Activated T-cell treated with anti-CD3 and anti-CD28 coated beads, Interleukin-2, amount 50 U/mL, for 48 hours (primary cell): ENCODE measurements at regions not wholly inside any gene's neighbourhood (a gene's known extent, or its start where the extent isn't known, plus 50 kb on each side); places are given as distances from the start of the nearest gene placed in this dataset.

Source experiments
- DNase-seq, 2 experiments: peaks; one replicate each; pipeline ENCODE4 v3.0.0-alpha.2; 2020

DNA sequence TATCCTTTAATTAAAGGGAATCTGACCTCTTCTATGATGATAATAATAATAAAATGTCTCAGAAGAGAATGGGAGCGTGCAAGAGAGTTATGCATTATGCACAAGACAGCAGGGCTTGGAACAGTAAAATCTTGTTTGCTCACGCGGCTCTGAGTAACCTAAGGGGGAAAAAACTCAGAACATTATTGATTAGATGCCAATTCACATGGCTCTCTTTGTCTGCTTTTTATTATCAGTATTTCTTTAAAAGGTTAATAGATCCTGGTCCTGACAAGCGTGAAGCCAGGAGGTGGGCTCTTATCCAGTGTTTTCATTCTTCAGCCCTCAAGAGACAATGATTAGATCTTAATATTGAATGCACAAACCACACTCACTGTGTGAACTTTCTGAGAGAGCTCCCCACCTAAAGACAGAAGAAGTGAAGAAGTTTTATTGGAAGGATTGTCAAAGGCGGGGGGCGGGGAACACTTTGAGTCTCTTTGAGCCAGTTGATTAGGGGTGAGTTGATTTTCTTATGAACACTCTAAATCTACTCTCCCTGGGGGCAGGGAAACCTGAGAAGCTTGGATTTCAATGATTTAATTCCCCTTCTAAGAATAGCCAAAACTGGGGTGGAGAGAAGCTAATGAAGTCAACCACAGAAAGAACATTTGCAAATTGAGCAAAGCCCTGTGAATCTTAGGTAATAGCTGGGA lies 127.5 kb upstream of the CTAGE1 start:
- DNase-seq, result no peak

DNA sequence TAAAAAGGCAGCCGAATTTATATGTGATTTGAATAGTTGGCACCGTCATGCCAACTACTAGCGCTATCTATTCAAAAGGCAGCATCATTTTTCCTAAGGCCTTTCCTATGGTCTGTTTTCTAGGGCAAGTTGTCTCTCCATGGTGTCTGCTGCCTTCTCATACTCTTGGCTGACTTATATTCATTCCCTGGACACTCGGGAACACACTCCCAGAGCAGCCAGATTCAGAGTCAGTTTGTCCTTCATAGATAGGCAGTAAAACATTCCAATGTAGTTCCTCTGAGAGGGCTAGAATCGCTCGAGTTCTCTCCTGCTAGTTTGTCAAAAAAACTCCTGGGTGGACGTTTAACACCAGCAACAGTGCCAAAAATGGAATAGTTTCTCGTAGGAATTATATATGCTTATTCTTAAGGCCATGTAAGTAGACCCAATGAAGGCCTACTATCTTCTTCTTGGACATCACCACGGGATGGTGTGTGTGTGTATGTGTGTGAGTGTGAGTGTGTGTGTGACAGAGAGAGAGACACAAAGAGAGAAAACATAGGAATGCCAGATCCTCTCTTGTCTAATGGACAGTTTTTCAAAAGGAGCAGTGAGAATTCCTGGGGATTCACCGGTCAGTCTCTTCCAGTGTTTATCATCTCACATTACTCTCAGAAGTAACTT lies 129.3 kb upstream of the CTAGE1 start:
- no peak for DNase-seq

DNA sequence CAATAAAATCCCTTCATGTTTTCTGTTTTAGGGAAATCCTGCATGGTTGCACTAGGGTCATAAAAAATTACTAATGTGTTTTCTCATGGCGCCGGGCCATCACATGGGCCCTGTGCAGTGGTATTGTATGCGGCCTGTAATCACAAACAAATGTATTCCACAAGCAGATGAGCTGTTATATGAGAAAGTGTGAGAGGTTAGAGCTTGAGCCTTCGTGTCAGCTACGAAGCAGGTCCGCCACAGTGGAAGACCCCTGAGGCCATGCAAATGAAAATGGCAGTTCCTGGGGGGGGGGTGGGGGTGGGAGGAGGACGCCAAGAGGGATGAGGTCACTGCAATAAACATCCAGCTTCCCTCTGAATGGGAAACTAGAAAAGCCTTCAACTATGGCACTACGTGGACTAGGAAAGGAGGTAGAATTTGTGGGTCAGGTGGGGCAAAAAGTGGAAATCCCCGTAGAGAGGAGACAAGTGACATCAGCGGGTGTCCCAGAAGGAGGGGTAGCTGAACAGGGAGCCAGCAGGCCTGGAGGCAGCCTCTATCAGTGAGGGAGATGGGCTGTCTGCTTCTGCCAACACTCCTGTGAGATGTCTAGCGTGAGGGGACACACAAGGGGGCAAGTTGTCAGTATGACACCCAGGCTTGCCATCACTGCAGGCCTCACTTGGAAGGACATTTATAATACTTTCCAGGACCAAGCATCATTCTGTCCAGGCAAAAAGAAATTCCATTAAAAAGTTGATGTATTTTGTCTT lies 130.3 kb upstream of the CTAGE1 start:
- no peak for DNase-seq

DNA sequence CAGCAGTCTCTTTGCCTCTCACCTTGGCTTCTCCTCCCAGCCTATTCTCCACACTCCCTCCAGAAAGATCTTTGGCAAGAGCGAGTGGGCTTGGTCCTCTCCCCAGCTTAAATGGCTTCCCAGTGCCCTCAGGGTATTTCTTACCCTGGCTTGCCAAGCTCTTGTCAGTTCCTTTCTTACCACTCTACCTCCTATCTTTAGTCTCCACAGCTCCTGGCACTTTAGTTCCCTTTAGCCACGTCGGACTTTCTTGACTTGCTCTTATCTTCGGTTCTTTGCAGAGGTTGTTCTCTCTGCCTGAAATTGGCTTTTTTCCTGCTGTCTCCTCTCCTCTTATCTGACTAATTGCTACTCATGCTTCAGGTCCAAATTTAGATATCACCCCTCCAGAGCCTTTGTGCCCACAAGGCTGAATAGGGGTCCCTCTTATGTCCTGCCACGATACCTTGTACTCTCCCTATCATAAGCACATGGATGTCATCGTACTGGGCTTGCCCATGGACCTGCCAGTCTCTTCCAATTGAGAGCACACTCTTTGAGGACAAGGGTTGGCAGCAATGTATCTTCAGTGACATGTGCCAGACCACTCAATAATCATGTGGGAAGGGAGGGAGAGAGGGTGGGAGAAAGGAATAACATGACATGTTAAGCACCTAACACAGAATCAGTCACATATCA lies 131.7 kb upstream of the CTAGE1 start:
- no peak for DNase-seq

DNA sequence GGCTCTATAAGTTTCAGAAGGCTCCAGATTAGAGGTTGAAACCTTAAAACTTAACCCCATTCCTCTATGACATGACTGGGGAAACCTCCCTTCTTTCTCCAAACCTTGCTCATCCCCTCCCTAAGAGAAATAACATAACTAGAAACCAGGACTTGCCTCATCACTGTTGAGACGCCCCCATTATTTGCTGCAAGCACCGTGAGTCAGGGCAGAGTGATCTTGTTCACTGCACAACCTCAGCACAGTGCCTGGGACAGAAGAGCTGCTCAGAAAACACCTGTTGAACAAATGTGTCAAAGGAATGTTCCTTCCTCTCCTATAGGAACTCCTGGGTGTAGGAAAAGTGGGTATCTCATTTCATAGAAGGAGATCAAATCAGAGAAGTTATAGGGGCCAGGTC lies 132.7 kb upstream of the CTAGE1 start:
- no peak for DNase-seq

DNA sequence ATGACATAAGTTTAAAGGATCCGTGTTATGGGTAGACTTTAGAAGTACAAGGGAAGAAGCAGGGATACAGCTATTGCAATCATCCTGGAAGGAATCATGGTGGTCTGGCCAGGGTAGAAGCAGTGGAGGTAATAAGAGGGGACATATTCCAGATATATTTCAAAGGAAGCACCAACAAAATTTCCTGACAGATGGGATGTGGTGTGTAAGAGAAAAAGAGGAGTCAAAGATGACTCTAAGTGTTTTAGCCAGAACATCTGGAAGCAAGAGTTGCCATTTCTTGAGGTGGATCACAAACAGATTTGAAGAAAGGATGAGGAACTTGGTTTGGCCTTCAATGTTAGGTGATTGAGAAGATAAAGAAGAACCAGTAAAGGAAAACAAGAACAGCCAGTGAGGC lies 133.1 kb upstream of the CTAGE1 start:
- DNase-seq, result no peak

DNA sequence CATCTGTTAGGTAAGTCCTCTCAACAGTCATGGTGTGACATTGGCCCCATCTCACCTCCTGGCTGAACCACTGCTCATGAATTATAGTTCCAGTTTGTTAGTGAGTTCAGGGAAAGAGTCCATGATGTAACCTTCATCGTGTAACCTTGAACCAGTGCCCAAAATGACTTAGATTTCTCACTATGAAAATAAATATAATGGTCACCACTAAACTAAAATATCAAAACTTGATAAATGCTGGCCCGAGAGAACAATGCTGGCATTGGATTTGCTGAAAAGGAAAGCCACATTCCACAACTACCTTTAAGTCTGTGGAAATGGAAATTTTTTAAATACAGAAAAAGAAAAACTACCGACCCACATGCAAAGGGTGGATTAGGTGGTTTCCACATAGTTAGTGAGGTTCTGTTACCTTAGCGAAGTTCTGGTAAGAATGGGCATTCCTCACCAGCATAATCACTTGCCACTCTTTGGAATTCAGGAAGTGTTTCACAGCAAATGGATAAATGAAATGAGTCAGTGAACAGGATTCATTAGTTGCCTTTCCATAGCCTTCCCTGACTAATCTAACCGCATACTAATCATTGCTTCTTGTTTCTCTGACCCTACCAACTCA lies 133.9 kb upstream of the CTAGE1 start:
- DNase-seq, result no peak

DNA sequence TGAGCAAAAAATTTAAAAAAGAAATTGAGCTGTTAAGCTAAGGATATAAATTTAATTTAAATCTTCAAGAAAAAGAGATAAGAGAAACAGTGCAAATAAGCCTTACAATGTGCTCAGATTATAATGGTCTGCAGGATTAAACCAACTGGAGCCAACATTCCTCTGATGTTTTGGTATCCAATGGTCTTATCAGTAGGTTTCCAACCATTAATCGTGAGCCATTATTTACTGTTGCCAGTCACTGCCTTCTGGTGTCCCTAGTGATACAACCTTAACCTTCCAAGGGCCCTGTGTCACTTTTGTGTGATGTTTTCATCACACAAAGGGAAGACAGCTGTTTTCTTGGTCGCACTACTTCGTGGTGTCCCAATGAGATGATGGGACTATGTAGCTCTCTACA lies 134.5 kb upstream of the CTAGE1 start:
- no peak for DNase-seq

DNA sequence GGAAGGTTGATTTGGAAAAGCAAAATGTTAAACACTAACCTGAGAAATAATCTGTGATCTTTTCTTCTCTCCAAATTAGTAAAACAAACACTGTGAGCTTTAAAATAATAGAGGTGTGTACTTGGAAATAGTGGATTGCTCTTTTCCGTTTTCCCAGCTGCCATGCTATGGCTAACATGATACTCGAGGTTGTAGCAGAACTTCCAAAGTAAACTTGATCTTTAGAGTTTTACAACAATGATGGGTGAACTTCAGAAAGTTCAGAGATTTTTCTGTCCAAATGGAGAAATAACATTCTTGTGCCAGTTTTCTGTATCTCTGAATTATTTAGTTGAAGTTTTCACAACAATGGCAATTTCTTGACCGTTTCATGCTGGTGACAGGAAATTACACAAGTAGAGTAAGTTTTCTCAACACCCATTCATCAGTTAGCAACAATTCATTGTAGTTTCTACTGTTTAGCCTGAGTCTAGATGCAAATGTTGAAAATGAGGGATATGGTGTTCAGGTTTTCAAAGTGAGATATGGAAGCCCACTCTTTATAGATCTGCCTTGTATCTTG lies 135.3 kb upstream of the CTAGE1 start:
- DNase-seq, result no peak

DNA sequence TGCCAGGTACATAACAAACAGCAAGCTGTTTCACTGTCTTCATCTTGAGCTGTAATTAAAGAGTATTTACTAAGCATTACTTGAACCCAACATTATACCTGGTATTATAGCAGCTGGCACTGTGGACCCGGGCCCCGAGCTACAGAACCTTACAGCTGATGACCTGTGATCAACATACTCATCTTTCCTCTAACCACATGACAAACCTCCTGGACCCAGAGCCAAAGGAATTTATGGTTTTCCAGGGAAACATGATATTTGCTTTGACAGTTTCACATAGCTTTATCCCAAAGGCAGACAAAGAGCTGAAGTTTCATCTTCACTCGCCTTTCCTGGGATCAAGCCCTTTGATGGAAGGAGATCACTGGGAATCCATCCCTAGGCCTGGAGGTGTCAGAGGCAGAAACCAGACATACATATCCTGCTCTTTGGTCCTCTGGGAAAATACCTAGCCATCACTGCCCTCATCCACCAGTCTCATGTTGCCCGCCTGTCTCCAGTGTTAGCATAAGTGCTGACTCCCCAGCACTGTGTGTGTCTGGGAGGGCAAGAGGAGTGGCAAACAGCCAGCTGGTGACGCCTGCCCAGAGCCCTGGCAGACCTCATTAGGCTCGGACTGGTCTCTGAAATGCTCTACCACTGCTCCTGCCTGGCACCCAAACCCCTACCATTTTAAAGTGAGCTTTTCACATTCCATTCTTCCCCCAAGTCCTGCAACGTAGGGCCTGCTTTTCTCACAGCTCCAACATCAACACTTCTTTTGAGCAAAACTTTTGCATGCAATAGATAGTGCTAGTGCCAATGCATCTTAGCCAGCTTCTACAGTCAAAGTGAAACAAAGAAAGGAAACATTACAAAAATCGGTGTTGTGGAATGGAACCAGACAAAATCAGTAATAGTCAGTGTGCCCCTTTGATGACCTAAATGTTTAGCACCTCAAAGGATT lies 138.8 kb upstream of the CTAGE1 start:
- DNase-seq, result no peak

DNA sequence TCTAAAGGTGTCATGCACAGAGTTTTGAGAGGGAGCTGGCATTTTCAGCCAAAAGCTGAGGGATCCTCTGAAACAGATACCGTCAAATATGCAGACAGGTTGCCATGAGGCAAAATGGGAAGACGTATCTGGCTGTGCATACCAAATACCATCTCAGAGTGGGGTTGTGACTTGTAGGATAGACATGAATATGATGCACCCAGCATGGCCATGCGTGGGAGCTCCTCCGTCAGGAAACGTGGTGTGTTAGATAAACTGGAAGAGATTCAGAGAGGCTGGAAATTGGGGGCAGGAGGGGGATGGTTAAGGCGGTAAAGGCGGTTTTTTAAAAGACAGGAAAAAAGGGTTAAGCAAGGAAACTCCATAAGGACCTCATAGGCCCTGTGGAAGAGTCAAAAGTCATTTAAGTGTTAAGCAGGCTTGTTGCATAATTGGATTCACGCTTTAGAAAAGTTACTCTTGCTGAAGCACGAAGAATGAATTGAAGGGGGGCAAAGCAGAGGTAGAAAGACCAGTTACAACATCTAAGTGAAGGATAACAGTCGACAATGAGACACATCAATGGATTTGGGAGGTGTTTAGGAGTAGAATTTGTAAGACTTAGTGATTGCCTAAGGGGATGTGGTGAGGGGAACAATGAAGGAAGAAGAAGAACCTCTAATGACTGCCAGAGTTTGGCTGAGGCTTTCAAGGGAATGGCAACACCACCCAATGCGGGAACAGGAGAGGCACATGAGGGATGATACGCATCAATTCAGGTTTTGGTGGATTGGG lies 139.6 kb upstream of the CTAGE1 start:
- no peak for DNase-seq

DNA sequence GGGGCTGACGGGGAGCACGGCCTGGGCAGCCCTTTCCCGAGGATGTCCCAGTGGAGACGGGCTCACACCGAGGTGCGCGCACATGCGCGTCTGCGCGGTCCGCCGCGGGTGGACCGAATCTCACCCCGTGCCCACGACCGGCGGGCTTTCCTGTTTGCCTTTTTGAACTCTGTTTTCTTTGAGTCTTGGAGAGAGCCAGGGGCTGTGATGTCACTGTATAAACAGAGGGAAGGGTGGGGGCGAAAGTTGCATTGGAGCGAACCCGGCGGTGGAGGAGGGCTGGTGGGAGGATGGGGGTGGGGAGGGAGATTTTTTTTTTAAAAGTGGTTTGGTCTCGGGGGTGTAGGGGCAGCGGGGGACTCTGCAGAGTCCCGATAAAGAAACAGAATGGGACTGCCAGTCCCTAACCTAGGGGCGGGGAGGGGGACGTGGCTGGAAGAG lies 141.2 kb upstream of the CTAGE1 start:
- DNase-seq, result no peak

DNA sequence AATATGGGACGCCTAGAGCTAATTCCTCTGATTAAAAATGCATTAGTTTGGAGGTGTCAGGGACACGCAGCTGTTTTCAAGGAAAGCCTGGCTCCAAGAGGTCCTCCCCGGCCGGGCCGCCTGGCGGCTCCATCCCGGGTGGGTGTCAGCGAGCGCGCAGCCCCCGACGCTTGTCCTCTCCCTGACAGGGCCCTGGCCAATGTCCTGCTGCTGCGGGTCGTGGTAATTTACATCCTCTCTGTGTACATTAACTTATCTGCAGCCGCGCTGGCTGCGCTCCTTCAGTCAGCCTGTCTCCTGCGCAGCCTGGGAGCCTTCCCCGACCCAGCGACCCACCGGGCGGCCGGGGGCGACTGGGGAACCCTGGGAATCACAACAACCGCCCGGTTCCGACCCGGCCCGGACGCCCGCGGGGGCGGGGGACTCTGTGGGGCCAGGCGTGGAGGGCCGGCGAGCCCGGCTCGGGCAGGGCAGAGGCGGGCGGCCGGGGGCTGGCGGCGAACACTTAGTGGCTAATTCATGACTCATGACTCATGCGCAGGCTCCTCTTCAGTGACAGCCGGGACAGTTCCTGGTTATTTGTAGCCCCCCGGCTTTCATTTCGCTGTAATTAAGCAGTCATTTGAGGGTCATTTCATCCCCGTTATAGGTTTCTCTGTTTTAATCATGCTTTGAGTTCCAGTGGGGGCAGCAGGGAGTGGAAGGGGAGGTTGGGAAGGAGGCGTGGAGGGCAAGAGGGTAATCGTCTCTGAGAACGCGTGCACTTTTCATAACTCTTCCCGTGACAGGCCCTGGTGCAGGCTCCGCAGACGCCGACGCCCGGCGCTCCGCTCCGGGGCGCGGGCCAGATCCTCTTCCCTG lies 141.9 kb upstream of the CTAGE1 start:
- peak; percentile 25 to 31 for DNase-seq

DNA sequence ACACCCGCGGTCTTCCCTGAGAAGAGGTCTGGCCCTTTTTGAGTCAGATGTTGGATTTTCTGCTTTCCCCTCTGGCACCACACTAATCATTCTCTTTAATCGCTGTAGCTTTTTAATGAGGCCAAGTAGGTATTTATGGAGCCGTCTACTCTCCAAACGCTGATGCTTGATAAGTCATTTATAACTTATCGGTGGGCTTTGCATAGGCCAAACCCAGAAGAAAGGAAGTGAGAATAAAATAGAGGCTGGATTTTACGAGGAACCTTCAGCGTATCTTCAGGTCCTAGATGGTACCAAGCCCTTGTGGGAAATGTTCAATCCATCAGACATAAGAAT lies 142.5 kb upstream of the CTAGE1 start:
- DNase-seq, result no peak

DNA sequence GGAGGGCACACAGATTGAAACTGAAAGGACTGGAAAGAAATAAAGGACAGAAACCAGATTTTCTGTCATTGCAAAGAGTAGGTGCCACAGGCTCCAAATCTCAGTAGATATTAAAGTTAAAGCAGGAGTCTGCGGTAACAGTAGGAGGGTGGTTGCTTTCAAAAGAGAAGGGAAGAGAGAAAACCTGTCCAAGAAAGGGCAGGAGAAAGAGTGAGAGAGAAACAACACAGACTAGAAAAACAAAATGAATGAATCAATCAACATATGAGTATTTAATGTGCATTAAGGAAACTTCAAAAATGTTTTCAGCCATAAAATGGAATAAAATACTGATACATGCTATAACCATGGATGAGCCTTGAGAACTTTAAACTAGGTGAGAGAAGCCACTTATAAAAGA lies 143.1 kb upstream of the CTAGE1 start:
- no peak for DNase-seq

DNA sequence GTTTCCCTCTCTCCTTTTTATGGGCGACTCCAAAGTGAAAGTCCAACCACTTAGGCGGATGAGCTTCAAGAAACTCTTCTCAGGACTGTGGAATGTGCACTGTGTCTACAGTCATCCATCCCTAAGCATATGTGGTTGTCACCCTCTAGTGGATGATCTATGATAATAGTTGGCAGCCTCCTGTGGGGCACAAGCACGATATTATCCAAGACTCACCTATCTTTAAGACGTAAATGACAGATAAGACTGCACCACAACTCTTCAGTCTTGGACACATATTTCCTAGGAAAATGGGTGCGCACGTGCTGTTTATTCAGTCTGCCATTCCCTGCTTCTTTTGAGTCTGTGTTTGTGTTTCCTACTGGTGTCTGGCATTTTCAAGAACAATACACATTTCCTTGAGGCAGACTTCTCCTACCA lies 145.5 kb upstream of the CTAGE1 start:
- DNase-seq, result no peak

DNA sequence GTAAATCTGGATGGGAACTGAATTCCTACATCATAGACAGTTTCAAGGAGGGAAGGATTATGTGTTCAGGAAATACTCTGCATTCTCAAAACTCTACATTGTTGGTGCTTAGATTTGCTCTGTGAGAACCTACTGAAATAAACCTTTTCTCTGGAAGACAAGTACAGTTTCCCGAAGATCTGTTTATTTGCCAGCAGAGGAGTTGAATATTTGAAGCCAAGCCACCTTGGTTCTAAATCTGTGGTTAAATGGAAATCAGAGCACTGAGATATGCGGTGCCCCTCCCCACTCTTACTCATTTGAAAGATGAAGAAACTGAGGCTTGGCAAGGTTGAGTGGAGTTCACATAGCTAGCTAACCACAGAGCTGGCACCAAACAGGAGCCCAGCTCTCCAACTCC lies 146.3 kb upstream of the CTAGE1 start:
- DNase-seq, result no peak

DNA sequence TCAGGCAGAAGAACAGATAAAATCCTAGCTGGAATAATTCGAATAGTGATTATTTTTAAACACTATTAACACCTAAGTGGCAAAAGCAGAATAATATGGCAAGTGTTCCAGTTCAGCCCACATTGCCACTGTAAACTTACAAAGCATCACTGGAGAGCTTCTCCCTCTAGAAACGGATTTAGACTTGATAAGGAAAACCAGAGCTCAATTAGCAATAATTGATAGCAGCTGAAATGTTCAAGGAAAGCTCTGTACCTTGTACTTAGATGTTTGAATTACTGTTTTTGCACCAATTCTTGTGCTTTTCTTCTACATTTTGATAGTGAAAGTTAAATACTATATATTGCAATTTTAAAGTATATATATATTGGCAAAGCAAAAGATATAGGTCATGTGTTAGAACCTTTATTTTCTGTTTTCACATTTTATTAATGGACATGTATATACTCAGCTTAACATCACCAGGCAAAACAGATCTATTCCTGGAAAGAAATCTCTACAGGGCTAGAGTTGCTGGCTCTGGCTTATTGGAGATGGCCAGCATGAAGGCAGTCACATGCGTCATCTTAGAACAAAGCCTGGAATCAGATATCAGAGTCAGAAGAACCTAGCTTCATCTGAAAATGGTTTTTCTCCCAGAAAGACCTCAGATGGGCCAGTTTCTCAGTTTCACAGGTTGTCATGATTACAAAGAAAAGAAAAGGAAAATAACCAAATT lies 149.1 kb upstream of the CTAGE1 start:
- DNase-seq, result no peak

DNA sequence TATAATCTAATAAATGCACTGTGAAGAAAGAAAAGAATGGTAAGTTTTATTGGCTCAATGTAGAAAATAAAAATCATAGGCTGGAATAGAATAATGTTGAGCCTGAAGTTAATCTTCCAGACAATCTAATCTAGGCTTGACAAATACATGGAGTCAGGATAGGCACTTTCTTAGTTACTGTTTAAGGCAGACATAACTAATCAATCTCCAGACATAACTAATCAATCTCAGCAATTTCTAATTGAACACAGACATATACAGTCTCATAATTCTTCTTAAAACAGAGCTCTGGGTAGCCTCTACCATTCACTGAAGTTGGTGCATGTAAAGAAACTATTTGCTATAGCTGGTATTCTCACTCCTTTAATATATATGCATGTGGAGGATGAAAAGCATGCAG lies 150.1 kb upstream of the CTAGE1 start:
- DNase-seq, result no peak
